GM08714 (cell line): ENCODE measurements at regions not wholly inside any gene's neighbourhood (a gene's known extent, or its start where the extent isn't known, plus 50 kb on each side); places are given as distances from the start of the nearest gene placed in this dataset.

Experiments used
- H3K4me3 ChIP-seq: fragments of 200-500 bp; sonication (Bioruptor generic); 2 replicates; pipeline ENCODE4 v1.5.1; 2014; ENCODE audit warnings: mild to moderate bottlenecking, low read length, inconsistent platforms
- ZNF274 ChIP-seq: IDR thresholded peaks from 2 replicates; pipeline ENCODE4 v1.6.1; 2012; ENCODE audit warnings: mild to moderate bottlenecking, low read depth, low read length

DNA sequence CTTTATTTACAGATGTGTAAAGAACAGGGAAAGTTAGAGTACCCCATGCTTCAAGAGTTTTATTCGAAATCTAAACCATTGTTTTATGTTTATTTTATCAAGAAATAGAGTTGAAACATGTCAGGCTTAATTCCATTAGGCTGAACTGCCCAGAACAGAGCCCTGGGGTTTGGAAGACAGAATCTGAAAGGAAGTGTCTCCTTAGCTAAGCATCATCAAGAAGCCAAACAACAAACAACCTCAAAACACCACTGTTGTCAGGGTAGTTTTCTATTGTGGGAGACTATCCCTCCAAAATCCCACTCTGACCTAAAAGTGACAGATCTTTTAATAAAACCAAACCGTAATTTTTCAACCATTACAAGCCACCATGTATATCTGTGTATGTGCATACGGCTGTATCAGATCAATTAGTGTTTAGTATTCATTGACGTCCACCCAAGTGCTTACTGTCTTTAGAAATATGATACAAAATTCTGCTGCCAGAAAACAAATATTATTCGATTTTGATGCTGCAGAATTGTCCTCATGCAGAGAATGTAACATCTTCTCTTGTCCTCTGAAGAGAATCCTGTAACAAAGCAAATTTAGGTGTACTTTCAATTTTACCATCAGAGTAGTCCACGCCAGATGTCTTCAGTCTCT lies 271.9 kb upstream of the TMEM161B start:
- no peak for TF ChIP-seq ZNF274
- no peak overlapping the region for H3K4me3 ChIP-seq

DNA sequence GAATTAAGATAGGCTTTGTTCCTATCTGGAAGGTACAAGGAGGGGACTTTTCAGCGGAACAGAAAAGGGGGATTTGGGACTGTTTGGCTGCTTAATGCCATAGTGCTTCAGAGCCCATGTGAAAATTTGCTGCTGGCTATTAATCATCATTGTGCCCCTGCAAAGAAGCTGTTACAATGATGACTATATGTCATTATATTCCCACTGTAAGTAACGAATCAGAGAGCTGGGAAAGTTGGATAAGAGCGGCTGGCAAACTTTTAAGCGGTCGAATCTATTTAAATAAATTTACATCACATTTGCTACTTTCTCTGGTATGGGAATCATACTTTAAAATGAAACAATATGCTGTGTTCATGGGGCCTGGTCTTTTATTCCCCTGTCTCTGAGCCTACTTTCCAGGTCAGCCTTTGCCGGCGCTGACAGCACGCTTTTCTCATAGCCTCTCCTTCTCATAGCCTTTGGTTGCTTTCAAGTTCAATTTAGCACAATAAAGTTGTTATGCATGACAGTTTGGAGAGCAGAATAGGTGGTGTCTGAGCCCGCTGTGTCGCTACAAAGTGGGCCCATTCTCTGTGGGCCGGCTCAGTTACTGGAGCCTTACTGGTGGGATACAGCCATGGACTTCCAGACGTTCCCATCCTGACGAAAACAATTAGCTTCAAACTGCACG lies 271.2 kb upstream of the TMEM161B start:
- no peak overlapping the region for H3K4me3 ChIP-seq
- no peak for TF ChIP-seq ZNF274

DNA sequence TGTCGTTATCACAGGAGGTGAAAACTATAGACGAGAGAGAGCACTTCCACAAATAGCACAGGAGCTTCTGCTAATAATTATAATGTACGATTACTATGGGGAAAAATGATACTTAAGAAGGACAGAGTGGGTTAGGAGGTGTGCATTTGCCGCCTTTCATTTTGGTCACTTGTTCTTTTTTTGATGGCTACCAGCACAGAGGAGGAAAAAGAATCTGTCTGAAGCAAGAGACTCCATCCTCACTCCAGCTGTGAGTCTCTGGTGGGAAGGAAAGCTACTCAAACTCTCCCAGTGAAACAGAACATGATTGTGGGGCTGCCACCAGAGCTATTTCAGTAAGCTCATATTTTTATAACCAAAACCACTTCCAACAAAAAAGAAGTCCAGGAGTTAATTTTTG lies 270.4 kb upstream of the TMEM161B start:
- TF ChIP-seq ZNF274, result no peak
- H3K4me3 ChIP-seq, result no peak overlapping the region

DNA sequence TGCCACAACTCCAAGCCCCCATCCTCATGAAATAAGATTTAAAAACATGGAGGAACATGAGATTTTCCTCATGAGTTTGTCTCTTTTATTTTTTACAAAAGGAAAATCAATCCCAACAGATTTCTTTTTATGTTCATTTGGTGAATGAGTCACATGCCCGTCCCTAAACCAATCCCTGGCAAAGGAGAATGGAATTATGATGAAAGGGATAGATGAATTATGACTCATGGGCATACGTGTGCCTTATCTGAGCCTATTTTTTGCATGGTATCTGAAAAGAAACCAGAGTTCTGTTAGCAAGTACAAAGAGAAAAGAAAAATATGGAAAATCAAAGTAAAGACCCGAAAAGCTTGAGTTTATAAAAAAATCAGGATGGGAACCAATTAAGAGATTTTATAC lies 267.5 kb upstream of the TMEM161B start:
- H3K4me3 ChIP-seq, result no peak overlapping the region
- TF ChIP-seq ZNF274, result no peak

DNA sequence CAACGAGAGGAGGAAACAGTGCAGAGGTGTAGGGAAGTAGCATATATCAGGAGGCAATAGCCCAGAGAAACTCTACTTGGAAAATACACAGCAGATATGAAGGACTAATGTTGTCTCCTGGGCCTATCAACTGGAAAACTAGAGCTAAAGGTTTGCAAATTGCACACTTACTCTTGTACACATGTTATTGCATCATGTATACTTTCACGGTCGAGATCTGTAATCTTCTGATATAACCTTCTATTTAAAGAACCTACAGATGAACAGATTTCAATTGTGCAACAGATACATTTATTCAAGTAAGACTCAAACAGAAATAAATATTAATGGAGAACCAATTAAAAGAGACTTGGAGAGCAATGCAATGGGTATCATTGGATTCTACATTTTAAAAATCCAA lies 256.3 kb upstream of the TMEM161B start:
- TF ChIP-seq ZNF274, result no peak
- no peak overlapping the region for H3K4me3 ChIP-seq

DNA sequence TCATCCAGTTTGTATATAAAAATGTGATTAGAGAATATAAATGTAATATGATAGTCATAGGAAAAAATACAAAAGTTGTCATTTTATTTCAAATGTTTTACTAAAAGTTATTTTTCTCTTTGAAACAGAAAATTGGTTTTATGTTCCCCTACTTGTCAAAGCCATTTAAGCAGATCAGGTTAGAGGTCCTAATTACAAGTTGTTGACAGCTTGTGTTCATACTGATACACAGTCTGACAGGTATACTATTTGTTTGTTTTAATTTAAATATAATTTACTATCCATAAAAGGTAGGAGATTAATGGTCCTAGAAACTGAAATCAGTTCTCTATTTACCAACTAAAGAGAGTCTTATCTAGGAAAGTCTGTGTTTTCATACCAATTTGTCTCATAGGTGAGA lies 250.4 kb upstream of the TMEM161B start:
- TF ChIP-seq ZNF274, result no peak
- no peak overlapping the region for H3K4me3 ChIP-seq

DNA sequence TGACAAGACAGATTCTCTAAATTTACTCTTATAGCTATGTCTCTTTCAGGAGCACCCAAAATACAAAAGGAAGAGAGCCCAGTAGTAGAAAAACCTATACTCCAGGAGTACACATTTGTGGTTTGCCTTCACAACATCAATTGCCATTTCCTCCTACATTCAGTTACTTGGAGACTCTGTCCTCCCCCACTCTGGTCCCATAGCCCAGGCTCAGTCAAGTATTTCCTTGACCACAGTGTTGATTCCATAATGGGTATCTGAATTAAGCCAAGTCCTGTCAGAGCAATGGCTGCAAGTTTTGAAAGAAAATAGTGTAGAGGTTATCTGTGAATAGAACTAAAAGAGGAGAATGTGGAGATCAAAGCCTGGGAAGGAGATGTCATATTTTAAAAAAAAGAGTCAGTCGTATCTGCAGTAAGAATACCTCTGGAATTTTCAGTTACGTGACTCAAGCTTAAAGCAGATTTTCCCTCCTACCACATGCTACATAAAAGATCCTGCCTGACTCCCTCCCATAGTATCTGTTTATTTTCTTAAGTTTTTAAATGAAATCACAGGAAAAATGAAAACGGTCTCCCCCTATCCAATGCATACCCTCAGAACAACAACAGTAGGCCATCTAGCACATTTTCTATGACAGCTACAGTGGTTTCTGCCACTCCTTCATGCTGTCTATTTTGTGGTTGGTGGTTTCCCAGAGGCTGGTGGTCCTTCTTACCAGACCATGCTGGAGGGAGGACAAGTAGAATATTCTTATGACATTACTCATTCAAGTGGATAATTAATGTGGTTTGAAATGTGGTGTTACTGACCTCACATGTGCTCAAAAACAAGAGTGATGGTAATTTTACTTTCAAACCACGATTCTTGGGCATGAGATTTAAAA lies 249.7 kb upstream of the TMEM161B start:
- TF ChIP-seq ZNF274, result no peak
- no peak overlapping the region for H3K4me3 ChIP-seq

DNA sequence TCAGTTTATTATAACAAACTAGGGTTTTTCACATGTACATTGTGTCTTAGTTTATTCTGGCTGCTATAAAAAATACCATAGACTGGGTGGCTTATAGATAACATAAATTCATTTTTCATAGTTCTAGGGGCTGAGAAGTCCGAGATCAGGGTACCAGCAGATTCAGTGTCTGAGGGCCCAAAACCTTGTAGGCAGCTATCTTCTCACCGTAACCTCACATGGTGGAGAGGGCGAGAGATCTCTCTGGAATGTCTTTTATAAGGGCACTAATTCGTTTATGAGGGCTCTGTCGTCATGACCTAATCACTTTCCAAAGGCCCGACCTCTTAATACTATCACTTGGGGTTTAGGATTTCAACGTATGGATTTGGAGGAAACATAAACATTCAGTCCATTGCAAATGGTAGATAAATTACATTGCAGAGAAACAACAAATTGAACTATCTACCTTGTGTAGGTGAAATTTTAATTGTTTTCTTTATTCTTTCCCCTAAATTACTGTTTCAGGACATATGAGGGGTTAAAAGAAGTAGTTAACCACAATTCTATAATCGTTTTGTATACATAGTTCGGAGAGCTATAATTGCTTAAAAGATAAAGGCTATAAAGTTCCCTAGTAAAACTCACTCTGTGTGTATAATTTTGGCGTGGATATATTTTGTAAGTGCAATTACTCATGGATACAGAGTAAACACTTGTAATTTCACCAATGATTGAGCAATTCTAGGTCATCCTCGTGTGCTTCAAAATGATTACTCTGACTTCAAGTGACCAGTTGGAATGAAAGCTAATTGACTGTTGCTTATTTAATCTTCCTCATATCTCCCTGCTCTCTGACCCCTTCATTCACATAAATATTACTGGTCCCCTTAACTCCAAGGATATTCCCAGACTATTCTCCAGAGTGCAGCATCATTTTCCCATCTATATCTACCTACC lies 247.5 kb upstream of the TMEM161B start:
- H3K4me3 ChIP-seq, result no peak overlapping the region
- no peak for TF ChIP-seq ZNF274

DNA sequence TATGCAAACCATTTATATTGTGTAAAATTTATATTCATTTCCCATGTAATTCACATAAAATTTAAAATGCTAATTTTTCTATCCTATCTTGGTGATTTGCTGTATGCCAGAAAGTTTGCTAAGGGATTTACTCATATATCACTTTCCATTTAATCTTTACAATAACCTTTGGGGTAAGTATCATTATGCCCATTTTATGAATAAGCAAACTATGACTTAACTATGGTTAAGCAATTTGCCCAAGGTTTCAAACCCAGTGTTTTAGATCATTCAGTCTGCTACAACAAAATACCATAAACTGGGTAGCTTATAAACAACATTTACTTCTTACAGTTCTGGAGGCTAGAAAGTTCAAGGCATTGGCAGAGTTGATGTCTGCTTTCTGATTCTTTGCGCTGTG lies 246.4 kb upstream of the TMEM161B start:
- no peak for TF ChIP-seq ZNF274
- no peak overlapping the region for H3K4me3 ChIP-seq

DNA sequence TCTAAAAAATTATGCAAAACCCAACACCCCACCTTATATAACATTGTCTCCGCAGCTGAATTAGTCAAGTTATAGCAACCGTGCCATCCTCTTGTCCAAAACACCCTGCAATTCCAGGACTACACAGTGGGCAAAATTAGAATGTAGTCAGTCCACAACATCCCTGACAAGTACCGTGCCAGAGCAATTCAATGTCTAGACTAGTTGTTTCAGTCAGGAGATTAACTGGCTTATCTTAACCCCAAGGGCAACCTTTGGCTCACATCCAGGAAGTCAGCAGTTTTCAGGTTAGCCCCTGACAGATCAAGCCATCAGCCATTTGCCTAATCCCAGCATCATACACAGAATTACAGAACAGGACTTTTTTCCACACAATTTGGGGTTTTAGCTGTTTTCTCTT lies 240.8 kb upstream of the TMEM161B start:
- H3K4me3 ChIP-seq, result no peak overlapping the region
- no peak for TF ChIP-seq ZNF274

DNA sequence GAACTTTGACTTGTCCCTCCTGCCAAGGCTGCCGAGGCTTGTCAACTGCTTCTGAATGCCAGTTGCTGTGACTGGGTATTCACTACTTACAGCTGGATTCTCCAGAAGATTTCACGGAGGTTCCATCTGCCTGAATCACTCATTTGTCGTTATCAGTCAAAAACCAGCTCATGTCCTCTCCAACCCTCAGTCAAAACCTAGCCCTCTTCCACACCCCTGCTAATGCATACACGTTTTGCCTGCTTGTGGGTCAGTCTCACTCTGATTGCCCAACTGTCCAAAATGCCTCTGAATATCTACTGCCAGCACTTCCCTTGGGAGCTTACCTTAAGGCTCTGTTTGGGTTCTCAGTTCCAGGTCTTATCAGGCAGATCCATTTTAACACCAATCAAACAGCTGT lies 238.6 kb upstream of the TMEM161B start:
- no peak overlapping the region for H3K4me3 ChIP-seq
- TF ChIP-seq ZNF274, result no peak

DNA sequence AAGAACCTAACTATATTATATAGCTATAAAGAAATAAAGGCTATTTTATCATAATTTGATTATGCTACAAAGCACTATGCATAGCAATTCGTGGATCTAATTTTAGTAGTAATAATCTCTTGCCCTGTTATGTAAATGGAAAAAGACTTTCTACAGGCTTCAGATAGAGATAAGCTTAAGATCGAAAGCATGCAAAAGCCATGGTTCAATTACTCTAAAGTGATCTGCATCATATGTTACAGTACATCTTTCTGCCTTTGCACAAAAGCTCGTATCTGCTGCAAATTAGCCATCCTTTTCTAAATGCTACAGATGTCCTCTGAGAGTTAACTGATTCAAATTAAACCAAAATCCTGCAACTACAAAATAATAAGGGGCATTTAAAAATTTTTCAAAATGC lies 234.8 kb upstream of the TMEM161B start:
- TF ChIP-seq ZNF274, result no peak
- no peak overlapping the region for H3K4me3 ChIP-seq

DNA sequence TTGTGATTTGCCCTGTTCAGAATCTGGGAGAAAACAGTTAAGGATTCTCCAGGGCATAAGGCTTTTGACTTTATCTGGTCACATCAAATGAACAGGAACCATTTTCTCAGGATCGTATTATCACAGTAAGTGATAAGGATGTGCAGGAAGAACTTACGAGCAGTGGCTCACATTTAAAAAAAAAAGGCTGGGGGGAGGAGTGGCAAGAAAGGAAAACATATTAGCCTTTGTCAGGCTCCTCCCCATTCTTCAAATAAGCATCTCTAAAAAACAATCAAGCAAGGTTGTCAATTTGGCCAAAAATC lies 234.3 kb upstream of the TMEM161B start:
- no peak overlapping the region; the same call in 1 of the 2 replicates for H3K4me3 ChIP-seq
- TF ChIP-seq ZNF274, result no peak
